Right lobe of liver (tissue), 4 donors: ENCODE measurements at regions not wholly inside any gene's neighbourhood (a gene's known extent, or its start where the extent isn't known, plus 50 kb on each side); places are given as distances from the start of the nearest gene placed in this dataset.

Experiments
- POLR2A ChIP-seq: fragments of 450-650 bp; IDR thresholded peaks from one replicate; pipeline ENCODE4 v1.6.1; 2017; ENCODE audit warnings: antibody characterized with exemption, mild to moderate bottlenecking
- TF ChIP-seq, protein P1 (sequence below), 4 donors: fragments of 200-600 bp in 3 of 4; fragments of 450-650 bp in 1 of 4; IDR thresholded peaks; one replicate each; pipeline versions ENCODE4 v1.5.1 to v1.8.0; 2016 to 2022; ENCODE audit warnings: antibody characterized with exemption in 4 of 4, mild to moderate bottlenecking in 2 of 4
- donor health status: DM: no; HTN: no; CAD: no.
- donor health status: DM: no; HTN: no; CAD: no.
- donor health status: DM: no; HTN: yes; CAD: no.

DNA sequence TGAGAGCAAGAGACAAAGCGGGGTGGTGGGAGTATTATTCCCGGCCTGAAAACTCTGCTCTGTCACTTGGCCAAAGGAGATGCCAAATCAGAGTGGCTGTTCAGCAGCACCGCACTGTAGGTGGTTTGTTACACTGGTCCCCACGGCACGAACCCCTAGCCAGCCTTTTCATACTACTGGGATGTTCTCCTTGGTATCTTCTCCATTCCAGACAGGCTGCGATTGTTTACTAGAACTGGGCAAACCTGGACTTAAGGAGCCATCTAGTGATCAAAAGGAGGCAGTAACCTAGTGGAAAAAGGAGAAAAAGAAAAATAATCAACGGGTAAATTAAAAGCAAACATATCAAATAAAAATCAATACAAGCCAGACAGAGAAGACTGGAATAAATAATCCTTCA is 58.9 kb upstream of the TMTC2 start:
- TF ChIP-seq, protein P1, sequence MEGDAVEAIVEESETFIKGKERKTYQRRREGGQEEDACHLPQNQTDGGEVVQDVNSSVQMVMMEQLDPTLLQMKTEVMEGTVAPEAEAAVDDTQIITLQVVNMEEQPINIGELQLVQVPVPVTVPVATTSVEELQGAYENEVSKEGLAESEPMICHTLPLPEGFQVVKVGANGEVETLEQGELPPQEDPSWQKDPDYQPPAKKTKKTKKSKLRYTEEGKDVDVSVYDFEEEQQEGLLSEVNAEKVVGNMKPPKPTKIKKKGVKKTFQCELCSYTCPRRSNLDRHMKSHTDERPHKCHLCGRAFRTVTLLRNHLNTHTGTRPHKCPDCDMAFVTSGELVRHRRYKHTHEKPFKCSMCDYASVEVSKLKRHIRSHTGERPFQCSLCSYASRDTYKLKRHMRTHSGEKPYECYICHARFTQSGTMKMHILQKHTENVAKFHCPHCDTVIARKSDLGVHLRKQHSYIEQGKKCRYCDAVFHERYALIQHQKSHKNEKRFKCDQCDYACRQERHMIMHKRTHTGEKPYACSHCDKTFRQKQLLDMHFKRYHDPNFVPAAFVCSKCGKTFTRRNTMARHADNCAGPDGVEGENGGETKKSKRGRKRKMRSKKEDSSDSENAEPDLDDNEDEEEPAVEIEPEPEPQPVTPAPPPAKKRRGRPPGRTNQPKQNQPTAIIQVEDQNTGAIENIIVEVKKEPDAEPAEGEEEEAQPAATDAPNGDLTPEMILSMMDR (IDR thresholded peaks at IDR 0.05), result peak; percentile 40 to 73 (median 66)
- no peak for TF ChIP-seq POLR2A
